Right hindlimb (tissue), 1 donor: ENCODE measurements at regions not wholly inside any gene's neighbourhood (a gene's known extent, or its start where the extent isn't known, plus 50 kb on each side); places are given as distances from the start of the nearest gene placed in this dataset.
A peak's percentile ranks its signal among the peaks of the same experiment; 100 is the strongest.
"Not testable (repeated sequence)": the region's sequence is repeated elsewhere in the genome, so short reads cannot be mapped to it uniquely, and the experiment has no call there.

Experiments used
- DNase-seq: peaks from one replicate; pipeline ENCODE4 v3.0.0-alpha.2; 2018

DNA sequence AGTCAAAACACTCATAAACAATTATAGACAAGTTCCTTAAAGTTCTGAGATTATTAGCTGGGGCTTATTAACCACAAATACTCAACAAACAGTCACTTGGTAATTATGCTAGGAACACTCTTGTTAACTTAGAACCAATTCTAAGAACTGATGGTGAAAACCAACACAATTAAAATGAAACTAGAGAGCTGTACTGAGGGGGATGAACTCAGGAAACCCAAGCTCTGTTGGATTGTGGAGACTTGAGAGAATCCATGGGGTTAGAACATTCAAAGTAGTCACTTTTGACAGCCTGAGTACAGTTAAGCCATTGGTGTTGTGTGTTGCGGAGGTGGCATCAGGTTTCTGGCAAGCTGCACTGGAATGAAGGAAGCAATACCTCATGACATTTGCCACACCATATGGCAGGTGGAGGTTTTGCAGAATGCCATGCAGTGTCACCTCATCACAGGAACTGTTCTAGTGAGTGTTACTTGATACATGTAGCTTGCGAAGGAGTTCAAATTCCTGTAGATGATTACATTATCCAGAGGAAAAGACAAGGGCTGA is 480.9 kb upstream of the CD180 start:
- DNase-seq: peak; percentile 23

GRCh38 chr5:67676863-67677262 is 480.3 kb upstream of the CD180 start:
- DNase-seq: no peak

GRCh38 chr5:67674159-67674655 is 477.6 kb upstream of the CD180 start:
- DNase-seq: no peak

GRCh38 chr5:67673618-67674017 is 477.0 kb upstream of the CD180 start:
- no peak for DNase-seq

- no peak for DNase-seq
Observed at GRCh38 chr5:67673180-67673579, 476.6 kb upstream of the CD180 start.

DNA sequence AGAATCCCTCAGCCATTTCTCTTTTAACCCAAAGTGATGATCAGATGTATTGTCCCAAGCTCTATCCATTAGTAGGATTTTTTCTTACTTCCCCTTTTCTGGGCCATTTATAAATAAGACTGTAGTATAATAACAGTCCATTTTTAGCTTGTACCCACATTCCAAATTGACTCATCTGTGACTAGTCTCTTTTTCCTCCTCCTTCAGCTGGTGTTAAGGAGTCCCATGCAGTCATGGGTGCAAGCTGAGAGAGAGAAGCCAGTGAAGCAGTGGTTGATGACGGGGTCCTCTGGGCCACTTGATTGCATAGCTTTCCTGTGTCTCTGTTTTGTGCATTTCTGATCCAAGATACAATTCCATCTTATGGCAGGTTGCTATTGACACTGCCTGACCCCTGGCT is 476.0 kb upstream of the CD180 start:
- DNase-seq: no peak

- no peak for DNase-seq
Observed at GRCh38 chr5:67669916-67670315, 473.3 kb upstream of the CD180 start.

- DNase-seq: no peak
Observed at GRCh38 chr5:67660149-67660548, 463.6 kb upstream of the CD180 start.

DNA sequence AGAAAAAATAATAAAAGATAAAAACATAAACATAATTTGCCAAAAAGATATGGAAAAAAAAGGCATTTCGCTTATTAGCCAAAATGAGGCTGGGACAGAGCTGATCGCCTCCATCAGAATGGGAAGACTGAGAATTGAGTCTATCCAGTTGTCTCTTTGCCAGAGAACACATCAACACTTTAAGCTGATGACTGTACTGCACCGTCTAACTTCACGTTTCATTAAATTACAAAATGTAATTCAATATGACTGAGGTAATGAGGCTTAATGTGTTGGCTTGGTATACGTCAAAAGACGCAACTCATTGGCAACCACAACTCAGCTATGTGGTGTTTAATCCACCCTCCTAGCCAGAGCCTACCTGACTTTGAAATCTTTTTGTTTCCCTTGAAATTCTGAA is 462.7 kb upstream of the CD180 start:
- DNase-seq: no peak

- no peak for DNase-seq
Observed at GRCh38 chr5:67657055-67657454, 460.5 kb upstream of the CD180 start.

DNA sequence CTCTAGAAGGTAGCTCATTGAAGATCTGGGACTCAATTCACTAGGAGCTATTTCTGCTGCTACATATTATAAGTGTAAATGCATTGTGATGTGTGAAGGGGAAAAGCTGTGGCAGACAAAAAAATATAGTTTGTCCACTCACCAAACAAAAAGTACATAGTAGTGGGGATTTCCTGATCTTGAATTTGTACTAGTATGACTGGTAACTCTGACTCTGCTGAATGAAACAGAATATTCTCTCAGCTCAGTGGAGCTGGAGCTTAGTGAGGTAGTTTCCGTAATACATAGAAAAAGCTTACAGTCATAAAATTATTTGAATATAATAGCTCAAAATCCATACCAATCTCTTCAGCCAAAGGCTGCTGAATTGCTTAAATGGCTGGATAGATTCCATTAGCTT is 455.6 kb upstream of the CD180 start:
- no peak for DNase-seq

DNA sequence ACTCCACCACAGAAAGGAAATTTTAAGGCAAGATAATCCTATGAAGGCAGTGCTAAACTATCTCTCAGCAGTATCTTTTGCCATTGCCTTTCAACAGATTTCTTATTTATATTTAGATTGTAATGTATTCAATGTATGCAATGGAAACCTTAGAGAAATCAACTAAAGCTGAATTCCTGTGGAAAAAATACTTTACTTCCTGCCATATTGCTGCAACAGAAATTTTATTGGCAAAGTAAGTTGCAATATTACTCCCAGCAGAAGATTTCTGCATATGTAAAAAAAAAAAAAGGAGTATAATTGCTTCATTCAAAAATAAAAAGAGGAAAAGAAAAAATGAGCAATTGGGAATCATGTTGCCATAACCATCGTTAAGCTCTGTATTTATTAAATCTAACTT is 454.6 kb upstream of the CD180 start:
- no peak for DNase-seq

DNA sequence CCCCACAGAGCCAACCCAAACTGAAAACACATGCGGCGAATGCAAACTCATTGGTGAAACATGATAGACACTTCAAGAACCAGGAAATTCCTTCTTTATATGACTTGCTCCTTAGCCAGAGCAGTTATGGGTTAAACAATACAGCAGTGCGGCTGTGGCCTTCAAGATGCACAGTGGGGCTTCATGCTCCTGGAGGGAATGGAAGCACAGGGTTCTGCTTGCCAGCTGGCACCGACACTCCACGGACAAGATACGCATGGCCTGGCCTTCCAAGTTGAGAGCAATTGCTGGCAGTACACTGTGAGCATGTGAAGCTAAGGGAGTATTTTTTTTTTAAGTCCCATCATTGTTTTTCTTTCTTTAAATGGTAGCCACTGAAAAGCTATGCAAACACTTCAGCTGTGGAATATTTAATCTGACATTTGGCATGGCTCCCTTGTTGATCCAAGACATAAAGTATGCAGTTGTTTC is 451.6 kb upstream of the CD180 start:
- DNase-seq: peak; percentile 95

DNA sequence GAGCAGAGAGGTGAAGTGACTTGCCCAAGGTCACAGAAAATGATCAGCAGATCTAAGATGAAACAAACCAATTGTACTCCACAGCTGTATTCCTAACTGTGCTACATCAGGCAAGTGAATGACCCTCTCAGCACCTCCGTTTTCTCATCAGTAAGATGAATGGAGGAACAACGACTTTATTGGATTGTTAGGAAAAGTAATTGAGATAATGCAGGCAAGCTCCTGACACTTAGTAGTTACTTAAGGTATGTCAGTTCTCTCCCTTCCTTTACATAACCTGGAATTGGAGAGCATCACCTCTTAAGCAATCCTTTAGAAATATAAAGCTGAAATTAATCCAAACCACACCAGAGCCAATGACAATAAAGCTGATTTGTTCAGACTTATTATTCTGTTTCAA is 451.2 kb upstream of the CD180 start:
- DNase-seq: no peak

DNA sequence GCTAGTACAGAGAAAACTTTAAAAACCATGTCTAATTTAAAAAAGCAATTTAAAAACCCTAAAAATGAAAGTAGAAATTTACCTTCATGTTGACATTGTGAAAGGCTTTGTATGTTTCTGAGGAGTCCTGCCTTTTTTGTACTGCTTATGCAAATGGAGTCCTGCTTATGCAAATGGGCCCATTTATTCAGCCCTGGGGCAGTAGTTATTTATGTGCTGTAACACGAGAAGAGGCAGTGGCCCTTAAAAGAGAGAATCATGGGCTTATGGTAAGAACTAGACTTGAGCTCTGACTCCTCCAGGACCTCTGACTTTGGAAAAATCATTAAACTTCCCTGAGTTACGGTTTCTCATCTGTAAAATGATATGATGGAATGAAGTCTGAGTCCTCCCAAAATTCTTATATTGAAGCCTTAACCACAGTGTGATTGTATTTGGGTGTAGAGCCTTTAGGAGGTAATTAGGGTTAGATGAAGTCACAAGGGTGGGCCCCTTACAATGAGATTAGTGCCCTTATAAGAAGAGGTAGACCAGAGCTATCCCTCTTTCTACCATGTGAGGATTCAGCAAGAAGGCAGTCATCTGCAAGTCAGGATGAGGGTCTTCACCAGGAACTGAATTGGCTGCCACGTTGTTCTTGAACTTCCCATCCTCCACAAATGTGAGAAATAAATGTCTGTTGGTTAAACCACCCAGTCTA is 447.8 kb upstream of the CD180 start:
- DNase-seq: no peak

DNA sequence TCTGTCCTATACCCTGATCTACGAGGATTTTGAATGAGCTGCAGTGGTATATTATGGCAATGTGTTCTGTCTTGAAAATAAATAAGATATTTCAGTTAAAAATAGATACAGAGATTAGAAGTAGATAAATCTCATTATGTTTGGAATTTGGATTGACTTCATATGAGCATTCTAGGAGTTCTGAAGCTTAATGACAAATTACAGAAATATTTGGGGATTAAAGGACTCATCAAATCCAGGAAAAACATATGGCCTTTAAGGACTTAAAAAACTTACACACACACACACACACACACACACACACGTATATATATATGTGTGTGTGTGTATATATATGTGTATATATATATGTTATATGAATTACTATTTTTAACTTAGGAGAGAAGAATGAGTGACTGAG is 446.9 kb upstream of the CD180 start:
- no peak for DNase-seq

DNA sequence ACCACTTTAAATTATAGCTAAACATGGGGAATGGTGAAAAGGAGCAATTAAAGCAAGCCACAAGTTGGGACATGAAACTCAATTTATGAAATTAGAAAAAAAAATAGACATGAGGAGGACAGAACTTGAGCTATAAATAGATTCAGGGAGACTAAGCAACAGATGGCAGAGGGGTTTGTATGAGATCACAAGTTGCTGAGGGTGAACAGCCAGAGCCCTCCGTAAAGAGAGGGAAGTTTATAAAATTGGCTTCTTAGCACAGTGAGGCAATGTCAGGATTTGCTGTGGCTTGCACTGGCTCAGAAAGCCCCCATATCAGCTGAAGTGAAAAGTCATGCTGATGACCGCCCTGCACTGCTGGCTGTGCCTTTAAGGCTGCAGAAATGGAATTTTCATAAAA is 443.4 kb upstream of the CD180 start:
- DNase-seq: no peak

- DNase-seq: peak; percentile 47
Observed at GRCh38 chr5:67639313-67639712, 442.7 kb upstream of the CD180 start.

- no peak for DNase-seq
Observed at GRCh38 chr5:67636850-67637524, 440.4 kb upstream of the CD180 start.

- DNase-seq: no peak
Observed at GRCh38 chr5:67636091-67636490, 439.5 kb upstream of the CD180 start.

DNA sequence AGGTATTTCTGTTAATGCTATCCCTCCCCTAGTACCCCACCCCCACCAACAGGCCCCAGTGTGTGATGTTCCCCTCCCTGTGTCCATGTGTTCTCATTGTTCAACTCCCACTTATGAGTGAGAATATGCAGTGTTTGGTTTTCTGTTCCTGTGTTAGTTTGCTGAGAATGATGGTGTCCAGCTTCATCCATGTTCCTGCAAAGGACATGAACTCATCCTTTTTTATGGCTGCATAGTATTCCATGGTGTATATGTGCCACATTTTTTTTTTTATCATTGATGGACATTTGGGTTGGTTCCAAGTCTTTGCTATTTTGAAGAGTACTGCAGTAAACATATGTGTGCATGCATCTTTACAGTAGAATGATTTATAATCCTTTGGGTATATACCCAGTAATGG is 430.5 kb upstream of the CD180 start:
- not testable (repeated sequence) for DNase-seq

- no peak for DNase-seq
Observed at GRCh38 chr5:67623078-67623477, 426.5 kb upstream of the CD180 start.

GRCh38 chr5:67620424-67621397 is 424.1 kb upstream of the CD180 start:
- DNase-seq: no peak
